Ovary (tissue), 3 donors: ENCODE measurements at regions not wholly inside any gene's neighbourhood (a gene's known extent, or its start where the extent isn't known, plus 50 kb on each side); places are given as distances from the start of the nearest gene placed in this dataset.

Source experiments
- CTCF ChIP-seq, 3 donors: fragments of 450-650 bp in 2 of 3; fragments of 200-600 bp in 1 of 3; IDR thresholded peaks; one replicate each; pipeline versions ENCODE4 v1.5.1 to v1.8.0; 2016 to 2022; ENCODE audit warnings: antibody characterized with exemption in 3 of 3, mild to moderate bottlenecking in 1 of 3
- EP300 ChIP-seq: sonication (generic); formaldehyde crosslinking; IDR thresholded peaks from one replicate; pipeline ENCODE4 v1.6.1; 2017; ENCODE audit warnings: antibody characterized with exemption
- POLR2A ChIP-seq: fragments of 450-650 bp; IDR thresholded peaks from one replicate; pipeline ENCODE4 v1.6.1; 2017; ENCODE audit warnings: antibody characterized with exemption, mild to moderate bottlenecking, moderate library complexity
- donor health status: DM: no; HTN: no; CAD: no.

GRCh38 chr12:124394462-124395128 is 99.7 kb downstream of the RFLNA start:
- TF ChIP-seq EP300 (no peak), POLR2A (no peak), CTCF (IDR thresholded peaks at IDR 0.05) (no peak)
